ENCODE measurements at regions not wholly inside any gene's neighbourhood (a gene's known extent, or its start where the extent isn't known, plus 50 kb on each side); places are given as distances from the start of the nearest gene placed in this dataset.
"Not testable (repeated sequence)": the region's sequence is repeated elsewhere in the genome, so short reads cannot be mapped to it uniquely, and the experiment has no call there.

GRCh38 chr1:41980827-41981653 lies 62.3 kb upstream of the HIVEP3 start:
- DNase-seq, result no peak

GRCh38 chr1:41978986-41979385 lies 60.3 kb upstream of the HIVEP3 start:
- DNase-seq, result no peak

GRCh38 chr1:41977326-41977725 lies 58.6 kb upstream of the HIVEP3 start:
- no peak for DNase-seq

GRCh38 chr1:41976671-41977070 lies 57.9 kb upstream of the HIVEP3 start:
- no peak for DNase-seq

GRCh38 chr1:41975850-41976569 lies 57.3 kb upstream of the HIVEP3 start:
- DNase-seq, result no peak

GRCh38 chr1:41975121-41975520 lies 56.4 kb upstream of the HIVEP3 start:
- DNase-seq, result no peak

- DNase-seq, result not testable (repeated sequence)
Measured at GRCh38 chr1:41968557-41968956, 49.8 kb upstream of the HIVEP3 start.

Data from NCI-H524 (cell line).